Limb (tissue), 2 donors: ENCODE measurements at regions not wholly inside any gene's neighbourhood (a gene's known extent, or its start where the extent isn't known, plus 50 kb on each side); places are given as distances from the start of the nearest gene placed in this dataset.

ENCODE experiments used
- DNase-seq, 2 donors: peaks; one replicate each; pipeline ENCODE4 v3.0.0-alpha.2; 2016; ENCODE audit errors: extremely low spot score in 2 of 2

DNA sequence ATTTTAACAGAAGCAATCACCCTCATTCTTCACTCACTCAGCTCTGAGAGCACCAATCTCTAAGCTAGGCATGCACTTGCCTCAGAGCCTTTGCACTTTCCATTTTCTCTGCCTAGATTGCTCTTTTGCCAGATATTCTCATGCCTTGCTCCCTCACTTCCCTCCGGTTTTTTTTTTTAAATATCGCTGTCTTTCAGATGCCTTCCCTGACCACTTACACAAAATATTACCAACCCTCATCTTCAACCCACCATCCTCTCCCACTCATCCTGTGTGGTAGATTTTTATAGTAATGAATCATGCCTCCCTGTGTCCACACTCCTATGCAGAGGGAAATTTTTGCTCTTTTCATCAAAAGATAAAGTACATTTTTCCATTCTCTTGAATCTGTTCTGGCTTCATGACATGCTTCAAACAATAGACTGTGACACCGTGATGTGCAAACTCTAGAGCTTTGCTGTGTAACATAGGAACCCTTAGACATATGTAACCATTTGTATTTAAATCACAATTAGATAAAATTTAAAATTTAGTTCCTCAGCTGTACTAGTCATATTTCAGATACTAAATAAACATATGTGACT, 437.1 kb downstream of the UTRN start:
- no peak for DNase-seq

DNA sequence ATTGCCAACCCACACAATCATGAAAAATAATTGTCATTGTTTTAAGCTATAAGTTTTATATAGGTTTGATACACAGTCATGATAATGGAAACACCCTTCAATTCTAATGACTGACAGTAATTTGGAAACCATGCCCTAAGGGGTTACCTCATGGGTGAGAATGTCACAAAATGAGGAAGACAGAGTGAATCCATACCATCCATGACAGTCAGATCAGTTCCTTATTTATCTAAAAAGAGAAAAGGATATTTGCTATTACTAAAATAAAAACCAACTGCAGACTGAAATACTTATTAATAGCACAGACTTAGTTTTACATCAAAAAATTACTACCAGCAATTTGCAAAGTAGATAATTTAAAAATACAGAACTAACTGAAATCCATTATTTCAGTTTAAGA, 437.8 kb downstream of the UTRN start:
- DNase-seq = no peak

DNA sequence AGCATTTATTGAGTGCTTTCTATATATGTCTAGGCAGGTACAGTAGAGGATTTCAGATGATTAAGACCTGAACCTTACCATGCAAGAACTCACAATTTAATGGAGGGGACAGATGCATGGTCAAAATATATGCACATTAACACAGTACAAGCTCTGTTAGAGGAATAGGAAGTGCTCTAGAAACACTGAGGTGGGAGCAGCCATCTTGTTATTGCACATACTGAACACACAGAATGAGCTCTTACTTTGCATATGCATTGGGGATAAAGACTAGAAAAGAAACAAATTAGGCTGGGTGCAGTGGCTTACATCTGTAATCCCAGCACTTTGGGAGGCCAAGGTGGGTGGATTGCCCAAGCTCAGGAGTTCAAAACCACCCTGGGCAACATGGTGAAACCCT, 438.3 kb downstream of the UTRN start:
- DNase-seq = no peak

DNA sequence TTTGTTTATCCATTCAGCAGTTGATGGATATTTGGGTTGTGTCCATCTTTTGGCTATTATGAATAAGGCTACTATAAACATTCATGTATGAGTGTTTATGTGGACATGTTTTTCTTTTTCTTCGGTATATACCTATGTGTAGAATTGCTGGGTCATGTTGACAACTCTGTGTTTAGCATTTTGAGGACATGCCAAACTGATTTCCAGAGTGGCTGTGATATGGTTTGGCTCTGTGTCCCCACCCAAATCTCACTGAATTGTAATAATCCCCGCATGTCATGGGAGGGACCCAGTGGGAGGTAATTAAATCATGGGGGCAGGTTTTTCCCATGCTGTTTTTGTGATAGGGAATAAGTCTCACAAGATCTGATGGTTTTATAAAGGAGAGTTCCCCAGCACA, 439.7 kb downstream of the UTRN start:
- no peak for DNase-seq

DNA sequence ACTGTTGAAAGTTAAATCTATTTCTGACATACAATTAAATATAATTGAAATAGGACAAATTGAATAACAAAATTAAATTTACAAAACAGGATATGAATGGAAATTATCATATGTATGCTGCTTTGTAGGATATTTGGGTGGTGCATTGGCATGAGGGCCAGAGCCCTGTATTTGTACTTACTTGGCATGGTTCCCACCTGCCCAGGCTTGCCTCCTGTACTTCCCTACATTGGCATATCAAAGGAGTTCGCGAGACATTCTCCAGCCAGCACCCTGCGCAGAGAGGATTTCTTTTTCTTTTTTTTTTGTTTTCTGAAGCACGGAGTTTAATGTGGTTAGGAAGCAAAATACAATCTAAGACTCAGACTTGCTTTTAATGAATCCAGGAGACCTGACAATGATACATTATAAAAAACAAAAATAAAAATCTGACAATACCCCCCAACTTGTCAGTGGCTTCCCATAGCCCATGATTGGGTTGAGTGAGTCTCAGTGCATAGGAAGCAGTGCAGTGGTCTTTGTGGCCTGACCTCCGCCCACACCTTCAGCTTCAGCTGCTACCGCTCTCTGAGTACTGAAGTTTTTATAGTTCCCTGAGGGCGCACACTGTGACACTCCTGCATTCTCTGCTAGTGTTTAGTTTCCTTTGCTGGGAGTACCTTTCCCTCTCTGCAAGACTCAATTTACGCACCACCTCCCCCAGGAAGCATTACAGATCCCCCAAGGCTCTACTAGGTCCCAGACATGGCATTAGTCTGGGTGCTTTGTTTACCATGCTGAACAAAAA, 440.8 kb downstream of the UTRN start:
- no peak for DNase-seq

DNA sequence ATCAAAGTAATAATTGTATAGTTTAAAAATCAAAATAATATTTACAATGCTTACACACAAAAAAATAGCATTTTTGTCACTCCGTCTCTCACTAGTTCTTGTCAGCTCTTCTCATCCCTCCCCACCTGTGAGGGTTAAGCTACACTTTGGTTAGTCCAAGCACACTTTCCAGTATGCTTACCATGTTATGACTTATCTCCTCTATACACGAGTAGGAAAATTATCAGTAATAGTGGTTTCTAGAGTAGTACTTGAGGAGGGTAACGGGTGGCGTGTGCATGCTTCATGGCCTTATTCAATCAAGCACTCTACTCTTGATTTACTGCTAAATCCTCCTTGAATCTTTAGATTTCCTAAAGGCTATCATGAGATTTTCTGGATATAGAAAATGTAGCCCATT, 443.7 kb downstream of the UTRN start:
- DNase-seq = no peak

DNA sequence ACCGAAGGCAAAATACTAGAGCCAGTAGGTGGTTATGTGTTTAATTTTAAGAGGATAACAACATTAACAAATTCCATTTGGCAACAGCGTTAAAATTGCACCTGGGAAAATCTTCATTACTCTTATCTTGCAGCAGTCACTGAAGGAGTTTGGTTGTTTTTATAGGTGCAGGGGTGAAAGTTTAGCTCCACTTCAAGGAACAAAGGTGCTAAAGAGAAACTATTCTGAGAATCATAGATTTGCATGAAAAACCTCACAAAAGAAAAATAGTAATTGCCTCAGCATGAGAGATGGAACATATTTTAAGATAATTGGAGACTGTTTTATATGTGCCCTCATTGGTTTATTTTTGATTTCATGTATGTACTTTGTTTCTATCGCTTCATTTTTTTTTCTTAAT, 444.4 kb downstream of the UTRN start:
- DNase-seq = no peak

DNA sequence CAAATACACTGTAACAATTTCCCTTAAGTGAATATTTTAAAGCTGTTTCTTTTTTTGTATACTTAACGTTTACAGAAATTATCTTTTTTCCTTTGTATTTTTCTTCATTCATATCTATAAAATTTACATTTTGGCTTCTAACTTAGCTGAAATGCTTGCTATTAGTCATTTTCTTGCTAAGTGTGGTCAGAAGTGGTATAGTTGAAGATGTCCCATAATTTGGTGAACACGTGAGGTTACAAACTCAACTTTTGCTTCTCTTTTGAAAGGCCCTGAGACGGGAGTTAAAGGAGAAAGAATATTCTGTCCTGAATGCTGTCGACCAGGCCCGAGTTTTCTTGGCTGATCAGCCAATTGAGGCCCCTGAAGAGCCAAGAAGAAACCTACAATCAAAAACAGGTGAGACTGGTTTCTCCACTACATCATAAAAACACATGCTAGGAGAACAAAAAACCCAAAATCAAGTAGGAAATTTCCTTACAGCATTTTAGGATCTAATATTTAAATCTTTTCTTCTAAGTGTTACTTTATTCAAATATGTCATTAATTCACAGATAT, 445.0 kb downstream of the UTRN start:
- no peak for DNase-seq

DNA sequence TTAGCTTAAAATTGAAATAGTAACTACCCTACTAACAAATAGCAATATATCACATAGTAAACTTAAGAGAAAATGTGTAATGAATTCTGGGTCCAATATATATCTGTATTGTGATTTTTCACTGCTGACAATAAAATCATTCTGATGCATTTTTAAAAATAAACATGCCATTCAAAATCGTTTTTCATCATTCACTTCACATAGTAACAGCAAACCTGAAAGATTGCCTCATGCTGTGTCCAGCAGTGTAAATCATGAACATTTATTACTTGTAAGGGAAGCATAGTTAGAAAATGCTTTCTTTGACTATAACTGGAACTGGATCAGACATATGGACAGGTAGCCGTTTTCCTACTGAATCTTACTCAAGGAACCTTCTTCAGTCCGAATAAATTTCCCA, 446.1 kb downstream of the UTRN start:
- DNase-seq = no peak

DNA sequence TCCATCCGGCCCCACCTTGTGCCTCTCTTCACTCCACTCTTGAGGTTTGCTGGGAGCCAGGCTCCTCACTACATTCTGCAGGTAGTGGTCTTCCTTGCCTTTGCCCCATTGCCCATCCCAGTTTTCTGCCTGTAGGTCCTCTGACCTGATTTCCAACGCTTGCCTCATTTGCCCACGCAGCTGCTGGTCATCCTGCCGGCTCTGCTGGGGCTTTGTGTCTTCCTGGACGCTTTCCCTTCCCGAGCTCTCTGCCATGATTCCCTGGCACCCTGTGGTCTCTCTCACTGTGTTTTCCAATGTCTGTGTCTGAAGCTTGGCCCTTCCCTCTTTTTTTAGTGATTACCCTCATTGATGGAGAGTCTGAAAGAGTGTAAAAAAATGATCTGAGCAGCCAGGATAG, 451.6 kb downstream of the UTRN start:
- no peak for DNase-seq

DNA sequence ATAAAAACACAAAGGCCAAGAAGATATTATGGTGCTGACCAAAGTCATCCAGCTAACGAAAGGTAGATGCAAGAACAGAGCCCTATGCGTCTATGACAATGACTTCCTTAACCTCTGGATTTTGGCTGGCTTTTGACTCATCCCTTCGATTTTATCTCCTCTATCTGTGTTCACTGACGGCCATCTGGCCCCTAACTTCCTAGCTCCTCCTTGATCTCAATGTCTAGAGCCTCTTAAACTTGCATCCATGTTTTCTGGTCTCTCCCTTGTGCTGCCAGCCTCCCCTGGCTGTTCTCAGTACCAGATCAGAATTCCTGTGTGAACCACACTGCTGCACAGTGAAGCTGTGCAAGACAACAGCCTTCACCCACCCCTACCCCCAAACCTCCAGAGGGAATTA, 452.9 kb downstream of the UTRN start:
- DNase-seq = no peak

DNA sequence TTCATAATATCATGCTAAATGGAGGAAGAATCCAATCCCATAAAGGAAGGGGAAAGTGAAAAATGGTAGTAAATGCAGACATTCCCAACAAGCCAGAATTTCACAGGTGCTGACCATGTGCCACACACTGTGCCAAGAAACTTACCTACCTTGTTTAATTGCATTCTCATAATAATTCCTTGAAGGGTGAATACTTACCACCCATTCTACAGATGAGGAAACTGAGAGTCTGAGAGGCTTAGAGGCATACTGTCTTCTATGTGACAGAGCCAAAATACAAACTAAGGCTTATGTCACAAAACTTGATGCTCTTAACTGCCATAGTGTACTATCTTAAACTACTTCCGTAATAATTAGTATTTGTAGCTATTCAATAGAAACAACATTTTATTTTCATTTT, 454.7 kb downstream of the UTRN start:
- DNase-seq = no peak

DNA sequence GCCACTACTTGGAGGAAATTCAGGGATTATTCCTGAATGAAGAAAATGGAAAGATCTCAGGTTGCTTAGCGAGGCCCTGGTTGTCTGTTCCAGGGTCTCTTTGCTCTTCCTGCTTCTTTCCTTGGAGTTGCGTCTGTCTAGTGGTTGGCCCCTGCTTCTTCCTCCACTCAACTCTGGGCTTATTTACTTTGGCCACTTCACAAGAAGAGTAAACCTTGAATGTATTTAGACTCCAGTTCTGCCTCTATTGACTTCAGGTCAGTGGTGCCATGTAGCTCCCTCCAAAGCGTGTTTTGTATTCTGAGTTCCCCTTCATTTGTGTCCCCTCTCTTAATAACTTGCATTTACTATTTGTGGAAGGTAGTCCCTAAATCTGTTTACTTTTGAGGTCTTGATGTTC, 456.5 kb downstream of the UTRN start:
- DNase-seq = no peak

DNA sequence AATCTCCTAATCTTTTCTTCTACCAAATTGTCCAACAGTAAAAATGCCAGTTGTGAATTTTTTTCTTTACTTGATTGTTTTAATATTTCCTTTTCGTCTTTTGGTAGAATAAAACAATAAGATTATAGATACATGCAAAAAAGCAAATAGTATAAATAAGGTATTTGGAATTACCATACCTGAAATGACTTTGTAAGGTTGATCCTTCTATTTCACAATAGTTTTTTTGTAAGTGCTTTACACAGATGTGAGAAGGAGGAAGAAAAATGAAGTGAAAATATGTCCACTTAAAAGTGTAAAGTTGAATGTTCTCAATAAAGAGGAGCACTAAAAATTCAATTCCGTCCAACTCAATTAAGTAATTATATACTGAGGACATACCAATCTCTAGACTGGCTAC, 457.6 kb downstream of the UTRN start:
- DNase-seq = no peak

DNA sequence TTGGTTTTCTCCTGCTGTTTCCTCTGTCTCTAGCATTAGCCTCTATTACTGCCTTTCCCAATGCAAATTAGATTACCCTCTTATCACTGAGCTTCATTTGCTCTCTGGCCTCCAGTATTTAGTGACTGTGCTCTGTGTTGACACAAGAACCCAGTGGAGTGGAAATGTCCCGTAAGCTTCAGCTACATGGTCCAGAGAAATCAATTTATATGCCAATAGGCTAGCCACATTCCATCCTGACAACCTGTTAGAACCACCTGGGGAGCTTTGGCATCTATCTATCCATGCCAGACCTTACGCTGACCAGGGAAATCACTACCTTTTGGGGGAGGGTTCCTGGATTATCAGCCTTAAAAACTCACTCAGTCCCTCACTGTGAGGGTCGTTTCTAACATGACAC, 459.6 kb downstream of the UTRN start:
- no peak for DNase-seq

DNA sequence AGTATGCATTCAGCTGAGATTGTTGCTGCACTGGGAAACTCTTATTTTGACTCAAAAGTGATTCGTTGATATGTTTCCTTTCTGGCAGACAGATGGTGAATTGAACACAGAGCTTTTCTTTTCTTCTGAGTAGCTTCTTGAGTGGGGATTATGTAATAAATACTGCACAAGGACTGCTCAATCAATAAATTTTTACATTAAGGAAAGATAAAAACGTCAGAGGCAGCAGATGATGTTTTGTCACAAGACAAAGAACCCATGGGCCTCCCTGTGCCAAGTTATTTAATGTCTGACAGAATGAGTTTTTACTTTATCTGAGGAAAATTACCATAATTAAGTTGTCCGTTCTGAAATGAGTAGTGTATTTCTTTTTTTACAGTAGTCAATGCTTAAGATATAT, 460.3 kb downstream of the UTRN start:
- no peak for DNase-seq

DNA sequence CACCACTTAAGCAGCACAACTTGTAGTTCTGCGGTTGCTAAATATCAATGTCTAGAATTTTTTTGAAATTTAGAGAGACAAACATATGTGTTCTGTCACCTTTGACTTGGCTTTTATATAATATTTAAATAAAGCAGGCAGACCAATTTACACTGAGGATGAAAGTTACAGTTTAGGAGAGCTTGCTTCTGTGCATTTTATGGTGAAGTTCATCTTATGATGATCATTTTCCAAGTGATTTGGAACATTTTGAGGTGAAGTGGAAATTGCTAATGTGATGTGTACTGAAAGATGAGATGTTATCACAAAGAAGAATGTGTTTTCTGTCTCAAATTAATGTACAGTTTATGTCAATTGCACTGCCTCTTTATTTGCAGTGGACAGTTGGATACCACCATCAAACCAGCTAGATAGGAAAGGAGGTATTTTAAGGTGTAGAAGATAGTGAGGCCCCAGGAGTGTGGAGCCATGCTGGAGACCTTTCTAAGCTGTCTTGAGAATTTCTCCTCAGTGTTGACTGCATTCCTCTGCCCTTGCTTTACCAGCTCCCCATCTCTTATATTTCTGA, 461.9 kb downstream of the UTRN start:
- no peak for DNase-seq

DNA sequence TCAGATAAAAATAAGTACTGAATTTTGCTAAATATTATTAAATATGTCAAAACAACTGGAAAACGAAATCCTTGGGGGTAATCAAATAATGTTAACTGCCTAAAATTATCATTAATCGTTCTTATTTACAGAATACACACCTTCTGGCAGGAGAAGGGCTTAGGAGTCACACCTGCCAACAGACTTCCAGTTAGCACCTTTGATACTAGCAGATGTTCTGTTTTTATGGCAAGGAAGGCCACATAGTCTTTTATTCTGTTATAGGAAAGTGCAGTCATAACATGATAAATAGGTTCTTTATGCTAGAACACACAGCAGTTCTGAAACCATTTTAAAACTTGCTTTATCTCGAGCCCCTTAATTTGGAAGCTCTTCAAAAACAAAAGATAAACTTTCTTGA, 464.1 kb downstream of the UTRN start:
- DNase-seq = no peak

DNA sequence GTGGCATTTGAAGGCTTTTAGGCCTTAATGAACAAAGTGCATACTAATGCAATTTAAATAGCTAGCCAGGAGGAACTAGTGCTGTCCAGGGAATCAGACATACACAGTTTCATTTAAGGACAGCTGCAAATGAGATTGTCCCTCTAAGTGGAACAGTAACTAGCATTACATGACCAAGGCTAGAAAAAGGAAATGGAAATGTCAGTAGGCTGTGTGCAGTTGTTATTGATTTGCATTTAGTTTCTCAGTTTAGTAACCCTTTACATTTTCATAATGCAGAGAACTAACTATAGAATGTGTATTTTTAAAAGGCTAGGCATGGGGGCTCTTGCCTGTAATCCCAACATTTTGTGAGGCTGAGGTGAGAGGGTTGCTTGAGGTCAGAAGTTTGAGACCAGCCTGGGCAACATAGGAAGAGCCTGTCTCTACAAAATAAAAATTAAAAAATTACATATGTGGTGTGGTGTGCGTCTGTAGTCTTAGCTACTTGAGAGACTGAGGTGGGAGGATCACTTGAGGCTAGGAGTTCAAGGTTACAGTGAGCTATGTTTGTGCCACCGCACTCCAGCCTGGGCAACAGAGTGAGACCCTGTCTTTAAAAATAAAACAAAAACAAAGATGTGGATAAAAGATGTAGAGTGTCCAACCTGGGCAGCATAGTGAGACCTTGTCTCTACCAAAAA, 468.0 kb downstream of the UTRN start:
- no peak for DNase-seq

DNA sequence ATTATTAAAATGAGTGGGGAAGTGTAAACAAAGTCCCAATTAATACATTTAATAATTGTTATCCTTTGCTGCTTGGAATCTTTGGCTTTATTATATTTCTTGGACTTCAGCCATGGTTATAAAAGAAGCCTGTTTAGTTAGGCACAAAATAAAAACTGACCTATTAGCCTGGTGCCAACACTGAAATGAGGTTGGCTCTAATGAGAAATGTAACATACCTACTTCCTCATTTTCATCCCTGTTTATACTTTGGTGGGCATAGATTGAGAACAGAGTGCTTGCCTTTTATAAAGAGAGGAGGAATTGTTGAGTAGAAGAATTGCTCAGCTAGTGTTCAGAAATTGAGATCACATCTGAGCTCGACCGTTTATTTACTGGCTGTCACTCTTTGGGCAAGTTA, 471.3 kb downstream of the UTRN start:
- DNase-seq = no peak

DNA sequence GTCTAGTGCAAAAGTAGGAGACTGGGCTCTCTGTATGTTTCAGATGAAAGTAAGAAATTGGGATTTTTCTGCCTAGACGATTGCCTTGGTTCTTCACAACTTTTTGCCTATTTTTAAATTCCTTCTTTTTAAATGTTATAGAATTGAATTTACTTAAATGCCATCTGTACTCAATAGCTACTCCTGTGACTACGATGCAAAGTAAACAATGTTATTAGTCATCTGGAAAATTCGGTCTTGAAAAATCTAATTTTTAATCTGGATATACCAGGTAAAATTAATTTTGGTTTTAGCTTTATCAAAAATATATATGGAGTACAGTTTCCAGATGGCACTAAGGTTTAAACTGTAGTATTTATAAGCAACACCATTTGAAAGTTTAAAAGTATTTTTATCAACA, 472.2 kb downstream of the UTRN start:
- DNase-seq = no peak

DNA sequence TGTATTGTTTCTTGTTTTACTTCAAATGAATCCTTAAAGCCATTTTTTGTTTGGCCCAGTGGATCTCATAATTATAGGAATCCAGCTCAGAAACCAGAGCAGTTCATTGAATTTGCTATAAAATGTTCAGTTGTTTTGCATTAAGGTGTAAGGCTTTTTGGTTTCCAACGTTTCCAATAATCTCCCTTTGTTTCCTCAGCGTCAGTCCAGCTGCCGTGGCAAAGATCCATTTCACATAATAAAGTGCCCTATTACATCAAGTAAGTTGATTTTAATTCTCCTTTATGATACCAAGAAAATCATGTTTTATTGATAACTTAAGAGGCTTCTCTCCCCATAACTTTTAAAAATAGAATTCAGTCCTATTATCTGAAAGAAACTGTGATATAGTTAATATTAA, 472.6 kb downstream of the UTRN start:
- no peak for DNase-seq
